Prostate gland (tissue), 2 donors: ENCODE measurements at regions not wholly inside any gene's neighbourhood (a gene's known extent, or its start where the extent isn't known, plus 50 kb on each side); places are given as distances from the start of the nearest gene placed in this dataset.
A peak's percentile ranks its signal among the peaks of the same experiment; 100 is the strongest.

ENCODE experiments used
- DNase-seq: peaks from one replicate; pipeline ENCODE4 v3.0.0-alpha.2; 2019; ENCODE audit warnings: low spot score
- H3K27ac ChIP-seq, 2 donors: fragments of 200-600 bp; sonication (generic); 2 replicates each; pipeline ENCODE4 v1.5.1; 2017 to 2019
- H3K27me3 ChIP-seq: fragments of 200-600 bp; sonication (generic); replicated peaks from 2 replicates; pipeline ENCODE4 v1.5.1; 2019; ENCODE audit not compliant: insufficient read depth
- H3K36me3 ChIP-seq, 2 donors: fragments of 200-600 bp; sonication (generic); 1 replicate in 1 of 2; 2 replicates in 1 of 2; pipeline versions ENCODE4 v1.5.1 to v1.8.1; 2017 to 2019
- H3K4me1 ChIP-seq: fragments of 200-600 bp; sonication (generic); replicated peaks from 2 replicates; pipeline ENCODE4 v1.5.1; 2019
- H3K4me3 ChIP-seq, 2 donors: fragments of 200-600 bp; sonication (generic); 2 replicates each; pipeline ENCODE4 v1.5.1; 2017 to 2019
- H3K9me3 ChIP-seq: fragments of 200-600 bp; sonication (generic); 2 replicates; pipeline ENCODE4 v1.5.1; 2017
- CTCF ChIP-seq, 4 experiments: fragments of 200-600 bp in 2 of 4; fragments of 450-650 bp in 2 of 4; sonication (generic) in 2 of 4; IDR thresholded peaks; 1 replicate in 3 of 4; 2 replicates in 1 of 4; pipeline ENCODE4 v1.5.1; 2016 to 2019; ENCODE audit warnings: antibody characterized with exemption in 4 of 4, mild to moderate bottlenecking in 2 of 4, moderate library complexity in 2 of 4
- POLR2A ChIP-seq: fragments of 450-650 bp; IDR thresholded peaks from one replicate; pipeline ENCODE4 v1.6.1; 2016; ENCODE audit warnings: antibody characterized with exemption, mild to moderate bottlenecking
- POLR2AphosphoS5 ChIP-seq: sonication (generic); formaldehyde crosslinking; IDR thresholded peaks from one replicate; pipeline ENCODE4 v1.6.1; 2017; ENCODE audit warnings: antibody characterized with exemption
- WGBS: methylation state at CpG from one replicate; pipeline ENCODE4 v1.1.5; 2018; 5-methylcytosine and 5-hydroxymethylcytosine counted together
- intact Hi-C: fragments of 100-400 bp; cut with DNase I; formaldehyde crosslinking; loops from one replicate; pipeline ENCODE4 v1.14.2; 2022

GRCh38 chr4:18559492-18559891 lies 537.9 kb upstream of the LCORL start:
- 91% methylated on average over 3 of the region's 3 CpGs for WGBS
- TF ChIP-seq CTCF (IDR thresholded peaks at IDR 0.05) (no peak), POLR2A (no peak), POLR2AphosphoS5 (no peak)
- Histone ChIP-seq H3K4me1 (no peaks in the 10 kb centered on the region), H3K4me3 (no peak overlapping the region), H3K27ac (no peak overlapping the region), H3K27me3 (no peaks in the 10 kb centered on the region), H3K9me3 (no peaks in the 10 kb centered on the region), H3K36me3 (no peaks in the 10 kb centered on the region)
- intact Hi-C loops: no loop called here
- DNase-seq: no peak

- Histone ChIP-seq H3K4me3 (no peak overlapping the region), H3K4me1 (no peaks in the 10 kb centered on the region), H3K27ac (no peak overlapping the region), H3K9me3 (no peaks in the 10 kb centered on the region), H3K36me3 (no peaks in the 10 kb centered on the region), H3K27me3 (no peaks in the 10 kb centered on the region)
- no peak for DNase-seq
- TF ChIP-seq POLR2AphosphoS5: no peak
- no peak for TF ChIP-seq POLR2A
- TF ChIP-seq CTCF (IDR thresholded peaks at IDR 0.05): no peak
- intact Hi-C loops: no loop called here
- WGBS: 85% methylated on average over 1 of the region's 1 CpG
These were observed 534.8 kb upstream of the LCORL start for GRCh38 chr4:18556402-18556801.

GRCh38 chr4:18540349-18540748 lies 518.8 kb upstream of the LCORL start:
- TF ChIP-seq POLR2AphosphoS5: no peak
- TF ChIP-seq POLR2A: no peak
- no peak for TF ChIP-seq CTCF (IDR thresholded peaks at IDR 0.05)
- WGBS: 71% methylated on average over 6 of the region's 6 CpGs

GRCh38 chr4:18538121-18538520 lies 516.6 kb upstream of the LCORL start:
- Histone ChIP-seq H3K27me3 (no peaks in the 10 kb centered on the region), H3K4me1 (no peaks in the 10 kb centered on the region), H3K27ac (no peak overlapping the region), H3K4me3 (no peak overlapping the region), H3K9me3 (no peaks in the 10 kb centered on the region), H3K36me3 (no peaks in the 10 kb centered on the region)
- 80% methylated on average over 2 of the region's 2 CpGs for whole genome bisulfite sequencing
- DNase-seq: no peak
- TF ChIP-seq POLR2A (no peak), CTCF (IDR thresholded peaks at IDR 0.05) (no peak), POLR2AphosphoS5 (no peak)
- intact Hi-C loops: no loop called here

More at GRCh38 chr4:18540349-18540748, 518.8 kb upstream of the LCORL start:
- no peak overlapping the region for H3K27ac ChIP-seq
- H3K9me3 ChIP-seq: no peaks in the 10 kb centered on the region
- H3K27me3 ChIP-seq: no peaks in the 10 kb centered on the region
- DNase-seq: no peak
- no peaks in the 10 kb centered on the region for H3K4me1 ChIP-seq
- H3K36me3 ChIP-seq: no peaks in the 10 kb centered on the region
- no peak overlapping the region for H3K4me3 ChIP-seq
- intact Hi-C loops: no loop called here

- Histone ChIP-seq H3K4me3 (no peak overlapping the region), H3K9me3 (no peaks in the 10 kb centered on the region), H3K4me1 (no peaks in the 10 kb centered on the region), H3K36me3 (no peaks in the 10 kb centered on the region), H3K27ac (no peak overlapping the region), H3K27me3 (no peaks in the 10 kb centered on the region)
- TF ChIP-seq POLR2A: no peak
- TF ChIP-seq CTCF (IDR thresholded peaks at IDR 0.05): peak in 1 of 4 experiments; percentile 3
- no peak for TF ChIP-seq POLR2AphosphoS5
- 38% methylated on average over 2 of the region's 2 CpGs for WGBS
- intact Hi-C loops: no loop called here
- DNase-seq: no peak
These were observed 514.9 kb upstream of the LCORL start for GRCh38 chr4:18536428-18536827.
